HCT116 (cell line): ENCODE measurements at regions not wholly inside any gene's neighbourhood (a gene's known extent, or its start where the extent isn't known, plus 50 kb on each side); places are given as distances from the start of the nearest gene placed in this dataset.

ENCODE experiments used
- ATAC-seq: fragments of 200-7000 bp; cut with Tn5 transposase; 2 replicates; pipeline ENCODE4 v1.9.1; 2020; ENCODE audit warnings: mild to moderate bottlenecking, moderate library complexity
- BruUV-seq: library from RNA; stranded (reverse); fragments of 400-500 nt; replicated peaks from 2 replicates; lab custom pipeline; 2021; lab: Mats Ljungman, UMichigan
- CTCF ChIA-PET: fragments of 300-600 bp; sonication (Branson Sonifier 250); formaldehyde crosslinking; loops from one replicate; lab custom pipeline; 2021; ENCODE audit warnings: antibody characterized with exemption; lab: Charles Lee
- POLR2A ChIA-PET: fragments of 300-600, 350-600 bp; sonication (Branson Sonifier 250); formaldehyde crosslinking; loops from one replicate; lab custom pipeline; 2021; ENCODE audit warnings: antibody characterized with exemption; lab: Charles Lee
- RAD21 ChIA-PET, 2 experiments: fragments of 300-600 bp; sonication (Branson Sonifier 250); formaldehyde crosslinking; loops; one replicate each; lab custom pipeline; 2023; ENCODE audit warnings: low total read pairs in 2 of 2; ENCODE audit not compliant: uncharacterized antibody in 2 of 2, unreplicated experiment in 2 of 2, low non-redundant PET in 1 of 2; lab: Charles Lee
- DNase-seq: peaks from one replicate; pipeline ENCODE4 v3.0.0-alpha.2; 2010; ENCODE audit warnings: low read depth, low spot score
- H2AFZ ChIP-seq: fragments of 200-600 bp; shearing (Covaris generic), sonication (generic); 2 replicates; pipeline ENCODE4 v1.6.1; 2017; ENCODE audit warnings: low read depth, mixed run types, mixed read lengths, antibody characterized with exemption, low read length; ENCODE audit not compliant: poor library complexity, severe bottlenecking
- H3K27ac ChIP-seq: 2 replicates; pipeline ENCODE4 v1.5.1; 2012; ENCODE audit warnings: low read depth, low read length
- H3K27me3 ChIP-seq: fragments of 200-600 bp; sonication (generic); 2 replicates; pipeline ENCODE4 v1.6.1; 2016; ENCODE audit warnings: mixed run types, low read length, mixed read lengths; ENCODE audit not compliant: insufficient read depth
- H3K36me3 ChIP-seq, 2 experiments: fragments of 200-500 bp in 1 of 2; fragments of 200-600 bp in 1 of 2; sonication (Bioruptor generic) in 1 of 2; sonication (generic) in 1 of 2; 2 replicates each; pipeline versions ENCODE4 v1.5.1 to v1.6.1; 2014 to 2016; ENCODE audit warnings: low read length in 2 of 2, inconsistent platforms in 1 of 2, mixed read lengths in 1 of 2, mixed run types in 1 of 2; ENCODE audit not compliant: insufficient read depth in 2 of 2, control insufficient read depth in 1 of 2
- H3K4me1 ChIP-seq, 2 experiments: fragments of 200-600 bp in 1 of 2; sonication (generic) in 1 of 2; 2 replicates each; pipeline versions ENCODE4 v1.5.1 to v1.6.1; 2012 to 2017; ENCODE audit warnings: low read length in 2 of 2, inconsistent platforms in 1 of 2, mild to moderate bottlenecking in 1 of 2, mixed read lengths in 1 of 2, mixed run types in 1 of 2, moderate library complexity in 1 of 2; ENCODE audit not compliant: insufficient read depth in 2 of 2, control insufficient read depth in 1 of 2
- H3K4me2 ChIP-seq: fragments of 200-600 bp; sonication (generic); 2 replicates; pipeline ENCODE4 v1.6.1; 2017; ENCODE audit warnings: mixed run types, low read length, mixed read lengths
- H3K4me3 ChIP-seq, 2 experiments: fragments of 200-600 bp in 1 of 2; sonication (generic) in 1 of 2; replicated peaks in 1 of 2; 2 replicates each; pipeline ENCODE4 v1.5.1; 2011 to 2016; ENCODE audit warnings: low read length in 2 of 2, control low read depth in 1 of 2, low read depth in 1 of 2, mild to moderate bottlenecking in 1 of 2, mixed read lengths in 1 of 2, mixed run types in 1 of 2
- H3K79me2 ChIP-seq: fragments of 200-600 bp; sonication (generic); 2 replicates; pipeline ENCODE4 v1.6.1; 2017; ENCODE audit warnings: mild to moderate bottlenecking, mixed run types, low read length, moderate library complexity, mixed read lengths; ENCODE audit not compliant: insufficient read depth
- H3K9ac ChIP-seq: fragments of 200-600 bp; sonication (generic); 2 replicates; pipeline ENCODE4 v1.6.1; 2016; ENCODE audit warnings: low read length, mixed read lengths
- H3K9me2 ChIP-seq: fragments of 200-600 bp; sonication (generic), shearing (Covaris generic); 2 replicates; pipeline ENCODE4 v1.6.1; 2017; ENCODE audit warnings: mixed run types, mild to moderate bottlenecking, moderate library complexity; ENCODE audit not compliant: insufficient read depth
- H3K9me3 ChIP-seq, 2 experiments: fragments of 200-500 bp in 1 of 2; fragments of 200-600 bp in 1 of 2; sonication (Bioruptor generic) in 1 of 2; sonication (generic) in 1 of 2; 2 replicates each; pipeline ENCODE4 v1.6.1; 2014 to 2017; ENCODE audit warnings: low read length in 2 of 2, mixed read lengths in 2 of 2, inconsistent platforms in 1 of 2, low read depth in 1 of 2, mild to moderate bottlenecking in 1 of 2, mixed run types in 1 of 2, moderate library complexity in 1 of 2; ENCODE audit not compliant: control insufficient read depth in 1 of 2, insufficient read depth in 1 of 2
- H4K20me1 ChIP-seq: fragments of 200-600 bp; sonication (generic), shearing (Covaris generic); 2 replicates; pipeline ENCODE4 v1.6.1; 2017; ENCODE audit warnings: mixed run types, mild to moderate bottlenecking, moderate library complexity; ENCODE audit not compliant: insufficient read depth
- ATF3 ChIP-seq: IDR thresholded peaks from 2 replicates; pipeline ENCODE4 v1.6.1; 2012
- CEBPB ChIP-seq: IDR thresholded peaks from 2 replicates; pipeline ENCODE4 v1.6.1; 2012; ENCODE audit warnings: low read depth
- ELF1 ChIP-seq: IDR thresholded peaks from 2 replicates; pipeline ENCODE4 v1.6.1; 2012; ENCODE audit warnings: low read depth, borderline replicate concordance
- EZH2phosphoT487 ChIP-seq: fragments of 200-600 bp; IDR thresholded peaks from 2 replicates; pipeline ENCODE4 v1.6.1; 2018; ENCODE audit warnings: antibody characterized with exemption, borderline replicate concordance
- POLR2AphosphoS5 ChIP-seq: IDR thresholded peaks from 2 replicates; pipeline ENCODE4 v1.6.1; 2011; ENCODE audit warnings: mild to moderate bottlenecking, low read depth, low read length, moderate library complexity
- RAD21 ChIP-seq: IDR thresholded peaks from 2 replicates; pipeline ENCODE4 v1.6.1; 2012; ENCODE audit warnings: low read depth, mild to moderate bottlenecking
- REST ChIP-seq: IDR thresholded peaks from 2 replicates; pipeline ENCODE4 v1.6.1; 2012; ENCODE audit warnings: low read depth
- SIN3A ChIP-seq: IDR thresholded peaks from 2 replicates; pipeline ENCODE4 v1.6.1; 2012; ENCODE audit warnings: low read depth
- SRF ChIP-seq: IDR thresholded peaks from 2 replicates; pipeline ENCODE4 v1.6.1; 2012; ENCODE audit warnings: low read depth
- TCF7L2 ChIP-seq: IDR thresholded peaks from 2 replicates; pipeline ENCODE4 v1.7.0; 2011; ENCODE audit warnings: borderline replicate concordance, inconsistent platforms; ENCODE audit not compliant: insufficient read depth, insufficient read length; ENCODE audit errors: extremely low read depth
- YY1 ChIP-seq: IDR thresholded peaks from 2 replicates; pipeline ENCODE4 v1.6.1; 2011; ENCODE audit warnings: low read length, low read depth, moderate library complexity, mild to moderate bottlenecking; ENCODE audit not compliant: insufficient replicate concordance; ENCODE audit errors: extremely low read depth
- ZFX ChIP-seq: fragments of 450-650 bp; IDR thresholded peaks from 2 replicates; pipeline ENCODE4 v1.6.1; 2017
- intact Hi-C: fragments of 100-400 bp; cut with micrococcal nuclease; formaldehyde crosslinking; loops from 2 replicates; pipeline ENCODE4 v1.10.0; 2022
- TF ChIP-seq, protein P1 (sequence below): IDR thresholded peaks from 2 replicates; pipeline ENCODE4 v1.6.1; 2011; ENCODE audit warnings: mild to moderate bottlenecking, low read length, moderate library complexity; ENCODE audit not compliant: insufficient replicate concordance; ENCODE audit errors: extremely low read depth

DNA sequence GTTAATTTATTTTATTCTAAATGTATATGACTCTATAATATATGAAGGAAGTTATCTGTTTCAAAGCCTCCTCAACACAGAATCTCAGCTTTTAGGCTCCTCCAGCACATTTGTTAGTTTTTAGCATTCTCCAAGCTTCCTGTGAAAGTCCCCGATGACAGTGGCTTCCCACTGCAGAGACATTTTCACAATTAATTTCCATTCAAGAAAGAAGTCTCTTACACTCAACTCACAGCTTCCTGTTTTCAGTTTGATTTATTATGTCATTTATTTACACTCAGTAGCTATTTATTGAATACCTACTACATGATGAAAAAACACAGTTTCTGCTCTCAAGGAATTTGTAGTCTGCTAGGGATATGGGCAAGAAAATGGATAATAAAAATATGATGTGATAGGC is 2228.2 kb upstream of the WWC1 start:
- no peaks in the 10 kb centered on the region for H3K79me2 ChIP-seq
- peaks cover 10 to 13% of the 10 kb centered on the region in 2 experiments; a peak in 2 of 4 replicates for H3K9me3 ChIP-seq
- H4K20me1 ChIP-seq, result no peaks in the 10 kb centered on the region; the same call in 1 of the 2 replicates
- ChIA-PET CTCF (no interaction called here), POLR2A (no interaction called here), RAD21 (no interaction called here)
- no peaks in the 10 kb centered on the region for H3K9me2 ChIP-seq
- no TSS peak for BruUV-seq
- H3K27ac ChIP-seq, result no peak overlapping the region
- no peaks in the 10 kb centered on the region for H3K4me1 ChIP-seq
- no peak overlapping the region for H3K4me2 ChIP-seq
- intact Hi-C loops, result no loop called here
- no peak overlapping the region for H3K9ac ChIP-seq
- no peaks in the 10 kb centered on the region for H3K27me3 ChIP-seq
- H3K36me3 ChIP-seq, result no peaks in the 10 kb centered on the region
- no peak for ATAC-seq
- H3K4me3 ChIP-seq, result no peak overlapping the region
- TF ChIP-seq YY1 (no peak), ELF1 (no peak), SRF (no peak), RAD21 (no peak), CEBPB (no peak), POLR2AphosphoS5 (no peak), TCF7L2 (no peak), SIN3A (no peak), EZH2phosphoT487 (no peak), REST (no peak), ATF3 (no peak), ZFX (no peak)
- TF ChIP-seq, protein P1, sequence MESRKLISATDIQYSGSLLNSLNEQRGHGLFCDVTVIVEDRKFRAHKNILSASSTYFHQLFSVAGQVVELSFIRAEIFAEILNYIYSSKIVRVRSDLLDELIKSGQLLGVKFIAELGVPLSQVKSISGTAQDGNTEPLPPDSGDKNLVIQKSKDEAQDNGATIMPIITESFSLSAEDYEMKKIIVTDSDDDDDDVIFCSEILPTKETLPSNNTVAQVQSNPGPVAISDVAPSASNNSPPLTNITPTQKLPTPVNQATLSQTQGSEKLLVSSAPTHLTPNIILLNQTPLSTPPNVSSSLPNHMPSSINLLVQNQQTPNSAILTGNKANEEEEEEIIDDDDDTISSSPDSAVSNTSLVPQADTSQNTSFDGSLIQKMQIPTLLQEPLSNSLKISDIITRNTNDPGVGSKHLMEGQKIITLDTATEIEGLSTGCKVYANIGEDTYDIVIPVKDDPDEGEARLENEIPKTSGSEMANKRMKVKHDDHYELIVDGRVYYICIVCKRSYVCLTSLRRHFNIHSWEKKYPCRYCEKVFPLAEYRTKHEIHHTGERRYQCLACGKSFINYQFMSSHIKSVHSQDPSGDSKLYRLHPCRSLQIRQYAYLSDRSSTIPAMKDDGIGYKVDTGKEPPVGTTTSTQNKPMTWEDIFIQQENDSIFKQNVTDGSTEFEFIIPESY, result no peak
- TF ChIP-seq, all 23 proteins: peak for 0
- H2AFZ ChIP-seq, result no peak overlapping the region
- no peak for DNase-seq
